HL-60 (cell line): ENCODE measurements at regions not wholly inside any gene's neighbourhood (a gene's known extent, or its start where the extent isn't known, plus 50 kb on each side); places are given as distances from the start of the nearest gene placed in this dataset.

ENCODE experiments used
- DNase-seq, 2 experiments: peaks; one replicate each; pipeline ENCODE4 v3.0.0-alpha.2; 2010 to 2020; ENCODE audit warnings: low read depth in 1 of 2, low spot score in 1 of 2
- H3K27ac ChIP-seq: fragments of 250-450 bp; sonication (Bioruptor Pico); replicated peaks from 2 replicates; pipeline ENCODE4 v1.5.1; 2020; ENCODE audit warnings: mild to moderate bottlenecking, moderate library complexity
- H3K27me3 ChIP-seq: fragments of 250-450 bp; sonication (Bioruptor Pico); 2 replicates; pipeline ENCODE4 v1.5.1; 2021; ENCODE audit warnings: mild to moderate bottlenecking, moderate library complexity; ENCODE audit not compliant: insufficient read depth, poor library complexity, severe bottlenecking
- H3K4me3 ChIP-seq: replicated peaks from 2 replicates; pipeline ENCODE4 v1.5.1; 2011; ENCODE audit warnings: mild to moderate bottlenecking, control low read depth, low read length; ENCODE audit not compliant: insufficient read depth
- CTCF ChIP-seq: IDR thresholded peaks from one replicate; pipeline ENCODE4 v1.5.1; 2011; ENCODE audit warnings: low read length, control low read depth, inconsistent platforms; ENCODE audit not compliant: insufficient read depth
- GABPA ChIP-seq: IDR thresholded peaks from 2 replicates; pipeline ENCODE4 v1.6.1; 2012; ENCODE audit warnings: low read depth
- POLR2AphosphoS5 ChIP-seq: IDR thresholded peaks from 2 replicates; pipeline ENCODE4 v1.6.1; 2012; ENCODE audit warnings: low read depth
- REST ChIP-seq: IDR thresholded peaks from 2 replicates; pipeline ENCODE4 v1.6.1; 2012; ENCODE audit warnings: low read depth; ENCODE audit not compliant: insufficient replicate concordance
- SPI1 ChIP-seq: IDR thresholded peaks from 2 replicates; pipeline ENCODE4 v1.6.1; 2012; ENCODE audit warnings: low read depth, mild to moderate bottlenecking, borderline replicate concordance

GRCh38 chr3:23044463-23044862, 158.7 kb upstream of the UBE2E2 start:
- Histone ChIP-seq H3K27me3 (no peaks in the 10 kb centered on the region), H3K27ac (no peak overlapping the region), H3K4me3 (no peak overlapping the region)
- DNase-seq: no peak
- TF ChIP-seq SPI1 (no peak), POLR2AphosphoS5 (no peak), REST (no peak), CTCF (no peak), GABPA (no peak)

GRCh38 chr3:23046536-23046935, 156.6 kb upstream of the UBE2E2 start:
- TF ChIP-seq GABPA (no peak), CTCF (no peak), SPI1 (no peak), POLR2AphosphoS5 (no peak), REST (no peak)

GRCh38 chr3:23051240-23052140, 151.6 kb upstream of the UBE2E2 start:
- TF ChIP-seq SPI1: no peak
- TF ChIP-seq REST: no peak
- TF ChIP-seq CTCF: no peak
- no peak for TF ChIP-seq GABPA
- no peak for TF ChIP-seq POLR2AphosphoS5
- Histone ChIP-seq H3K4me3 (no peak overlapping the region), H3K27me3 (no peaks in the 10 kb centered on the region), H3K27ac (no peak overlapping the region)
- DNase-seq: no peak

More at GRCh38 chr3:23046536-23046935, 156.6 kb upstream of the UBE2E2 start:
- Histone ChIP-seq H3K27ac (no peak overlapping the region), H3K27me3 (no peaks in the 10 kb centered on the region), H3K4me3 (no peak overlapping the region)
- no peak for DNase-seq
